Amniotic epithelial cell (primary cell): ENCODE measurements at regions not wholly inside any gene's neighbourhood (a gene's known extent, or its start where the extent isn't known, plus 50 kb on each side); places are given as distances from the start of the nearest gene placed in this dataset.
"Not testable (repeated sequence)": the region's sequence is repeated elsewhere in the genome, so short reads cannot be mapped to it uniquely, and the experiment has no call there.

ENCODE experiments used
- DNase-seq: peaks from one replicate; pipeline ENCODE4 v3.0.0-alpha.2; 2010; ENCODE audit warnings: low read depth

GRCh38 chr2:53028225-53028624, 739.4 kb upstream of the CHAC2 start:
- DNase-seq, result peak; percentile 68

- not testable (repeated sequence) for DNase-seq
These were observed 745.4 kb upstream of the CHAC2 start for GRCh38 chr2:53022248-53022647.

GRCh38 chr2:53021828-53022227, 745.8 kb upstream of the CHAC2 start:
- no peak for DNase-seq

- peak; percentile 42 for DNase-seq
These were observed 746.3 kb upstream of the CHAC2 start for GRCh38 chr2:53021292-53021691.

GRCh38 chr2:53018825-53019425, 748.7 kb upstream of the CHAC2 start:
- peak; percentile 11 for DNase-seq

GRCh38 chr2:53006980-53007379, 760.6 kb upstream of the CHAC2 start:
- no peak for DNase-seq

- DNase-seq, result no peak
These were observed 763.2 kb upstream of the CHAC2 start for GRCh38 chr2:53004413-53004812.

GRCh38 chr2:52995424-52995823, 772.2 kb upstream of the CHAC2 start:
- DNase-seq, result no peak

GRCh38 chr2:52976143-52976949, 791.3 kb upstream of the CHAC2 start:
- peak; percentile 25 for DNase-seq

GRCh38 chr2:52974127-52974526, 793.5 kb upstream of the CHAC2 start:
- DNase-seq, result no peak

GRCh38 chr2:52970642-52971041, 797.0 kb upstream of the CHAC2 start:
- no peak for DNase-seq

GRCh38 chr2:52968043-52968442, 799.6 kb upstream of the CHAC2 start:
- DNase-seq, result no peak

GRCh38 chr2:52964916-52965530, 802.6 kb upstream of the CHAC2 start:
- no peak for DNase-seq

GRCh38 chr2:52961403-52961802, 806.2 kb upstream of the CHAC2 start:
- DNase-seq, result no peak

GRCh38 chr2:52960881-52961280, 806.7 kb upstream of the CHAC2 start:
- DNase-seq, result no peak

GRCh38 chr2:52959801-52960200, 807.8 kb upstream of the CHAC2 start:
- DNase-seq, result no peak

- DNase-seq, result peak; percentile 6
These were observed 810.8 kb upstream of the CHAC2 start for GRCh38 chr2:52956766-52957165.

- no peak for DNase-seq
These were observed 811.5 kb upstream of the CHAC2 start for GRCh38 chr2:52956118-52956517.

- no peak for DNase-seq
These were observed 812.5 kb upstream of the CHAC2 start for GRCh38 chr2:52955079-52955478.

- no peak for DNase-seq
These were observed 827.5 kb upstream of the CHAC2 start for GRCh38 chr2:52940101-52940500.

- no peak for DNase-seq
These were observed 828.4 kb upstream of the CHAC2 start for GRCh38 chr2:52939250-52939649.

- DNase-seq, result no peak
These were observed 831.6 kb upstream of the CHAC2 start for GRCh38 chr2:52936029-52936428.

GRCh38 chr2:52934920-52935640, 832.5 kb upstream of the CHAC2 start:
- no peak for DNase-seq
